ENCODE measurements at regions not wholly inside any gene's neighbourhood (a gene's known extent, or its start where the extent isn't known, plus 50 kb on each side); places are given as distances from the start of the nearest gene placed in this dataset.

DNA sequence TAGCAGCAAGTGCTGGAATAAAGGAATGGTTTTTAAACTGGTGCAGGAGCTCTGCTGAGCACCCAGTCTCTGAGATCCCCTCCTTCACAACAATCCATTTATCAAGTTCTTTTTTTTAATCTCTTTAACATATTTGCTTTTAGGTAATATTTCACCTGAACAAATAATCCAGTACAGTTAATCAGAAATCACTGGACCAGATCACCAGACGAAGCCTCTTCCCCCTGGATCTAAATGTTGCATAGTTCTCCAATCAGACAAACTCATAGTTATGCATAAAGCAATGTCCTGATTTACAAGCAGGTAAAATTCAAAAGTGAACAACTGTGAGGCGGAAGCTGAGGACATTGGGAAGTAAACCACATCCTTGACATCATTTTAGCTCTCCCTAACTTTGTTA lies 657.7 kb upstream of the RORB start:
- ChIA-PET POLR2A (no interaction called here), CTCF (no interaction called here)

DNA sequence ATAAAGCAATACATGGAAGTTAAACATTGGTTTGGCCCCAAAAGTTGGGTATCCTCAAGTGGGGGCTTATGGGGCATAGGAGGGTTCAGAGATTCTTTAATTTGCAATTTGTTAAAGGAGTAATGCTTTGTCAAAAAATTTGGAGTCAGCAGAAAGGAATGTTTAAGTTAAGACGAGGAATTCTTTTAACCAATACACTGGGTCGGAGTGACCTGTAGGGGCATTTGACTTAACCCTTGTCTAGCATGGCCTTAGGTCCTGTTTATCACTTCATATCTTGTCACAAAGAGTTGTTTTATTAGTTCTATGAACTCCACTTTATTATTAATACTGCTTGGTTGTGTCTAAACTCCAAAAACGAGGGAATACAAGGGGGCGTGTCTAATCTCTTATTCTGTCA lies 656.1 kb upstream of the RORB start:
- POLR2A ChIA-PET: no interaction called here
- CTCF ChIA-PET: no interaction called here

DNA sequence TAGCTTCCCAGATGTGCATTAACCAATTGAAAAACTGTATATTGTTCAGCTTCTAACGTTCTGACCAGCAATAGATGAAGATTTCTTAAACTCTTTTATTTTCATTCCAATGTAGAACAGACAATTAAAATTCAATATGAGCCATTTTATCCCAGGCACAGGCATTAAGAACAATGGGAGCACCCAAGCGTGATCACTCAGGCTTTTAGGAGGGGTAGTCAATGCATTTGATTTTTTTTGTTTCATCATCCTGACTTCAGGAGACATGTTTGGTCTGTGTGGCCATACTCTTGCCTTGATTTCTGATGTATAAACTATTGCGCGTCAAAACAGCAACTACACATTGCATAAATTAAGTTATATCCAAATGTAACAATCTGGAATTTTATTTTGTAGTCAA lies 653.0 kb upstream of the RORB start:
- POLR2A ChIA-PET: no interaction called here
- CTCF ChIA-PET: no interaction called here

DNA sequence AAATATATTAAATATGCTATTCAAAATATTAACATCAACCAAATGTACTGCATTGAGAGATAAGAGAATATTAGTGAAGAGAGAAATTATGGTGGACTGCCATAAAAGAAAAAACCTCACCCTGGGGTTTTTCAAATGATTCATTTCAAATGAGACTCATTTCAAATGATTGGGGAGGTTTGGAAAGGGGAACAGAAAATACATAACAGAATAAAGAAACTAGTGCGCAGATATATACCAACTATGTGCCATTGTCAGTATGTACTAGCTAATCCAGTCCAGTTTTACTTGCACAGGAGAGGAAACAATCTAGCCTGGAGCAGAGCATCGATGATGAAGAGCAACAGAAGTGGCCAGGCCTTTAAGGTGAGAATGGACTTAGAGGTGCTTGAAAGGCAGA lies 651.6 kb upstream of the RORB start:
- ChIA-PET CTCF (no interaction called here), POLR2A (no interaction called here)

DNA sequence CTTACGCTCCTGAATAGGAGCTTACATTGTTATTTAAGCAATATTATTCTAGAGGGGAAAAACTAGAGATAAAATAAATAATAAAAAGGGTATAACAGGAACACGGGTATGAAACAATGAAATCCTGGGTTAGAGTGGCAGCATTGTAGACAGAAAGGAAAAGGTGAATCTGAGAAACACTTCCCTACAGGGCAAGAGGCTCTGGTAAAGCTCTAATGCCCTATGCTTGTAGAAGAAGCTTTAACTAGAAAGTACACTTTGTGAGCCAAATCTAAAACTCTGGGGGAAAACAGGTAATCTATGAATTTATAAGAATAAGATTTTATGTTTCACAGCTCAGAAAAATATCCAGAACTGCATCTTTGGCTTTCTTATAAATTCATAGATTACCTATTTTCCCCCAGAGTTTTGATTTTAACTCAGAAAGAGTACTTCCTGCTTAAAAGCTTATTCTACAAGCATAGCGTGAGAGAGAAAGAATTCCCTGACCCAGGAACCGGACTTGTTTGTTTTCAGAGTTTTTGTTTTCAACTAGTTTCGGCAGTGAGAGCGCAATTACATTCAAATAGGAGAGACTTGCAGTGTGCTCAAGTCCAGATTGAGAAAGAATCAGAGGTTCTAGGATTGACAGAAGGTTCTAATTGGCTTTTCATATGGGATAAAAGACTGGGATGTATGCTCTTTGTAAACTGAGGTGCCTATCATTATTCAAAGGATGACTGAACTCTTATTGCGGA lies 651.0 kb upstream of the RORB start:
- CTCF ChIA-PET: no interaction called here
- POLR2A ChIA-PET: no interaction called here

DNA sequence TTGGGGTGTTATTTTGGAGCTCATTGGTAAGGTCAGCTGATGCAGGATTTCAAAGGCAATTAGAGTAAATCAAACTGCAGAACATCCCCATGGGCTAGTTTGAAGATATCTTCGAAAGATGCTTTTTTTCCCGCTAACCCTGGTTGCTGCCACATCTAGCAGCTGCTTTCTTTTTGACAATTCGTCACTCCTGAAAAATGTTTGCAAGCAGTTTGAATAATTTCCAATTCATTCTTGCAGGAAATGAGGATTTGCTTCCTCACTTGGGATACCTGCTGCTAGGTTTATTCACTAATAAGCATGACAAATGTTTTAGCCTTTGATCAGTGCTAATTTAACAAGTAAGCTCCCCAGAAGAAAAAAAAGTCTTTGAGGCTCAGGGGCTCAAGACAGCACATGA lies 649.6 kb upstream of the RORB start:
- ChIA-PET POLR2A (no interaction called here), CTCF (no interaction called here)

DNA sequence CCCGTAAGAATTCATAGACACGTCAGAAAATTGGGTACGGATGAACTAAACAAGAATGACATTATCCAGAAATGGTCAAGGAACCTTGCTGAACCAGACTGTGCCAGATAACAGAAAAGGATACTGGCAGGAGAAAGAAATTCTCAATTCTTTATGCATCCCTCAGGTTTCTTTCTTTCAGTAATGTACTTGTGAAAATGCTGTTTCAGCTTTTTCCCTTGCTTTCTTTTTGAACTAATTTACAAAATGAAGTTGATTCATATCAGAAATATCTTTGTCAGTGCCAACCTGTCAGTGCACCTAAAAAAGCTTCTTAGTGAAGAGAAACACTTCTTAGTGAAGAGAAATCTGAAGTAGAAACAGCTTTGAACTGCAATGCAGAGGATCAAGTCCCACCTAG lies 643.6 kb upstream of the RORB start:
- CTCF ChIA-PET: interaction anchor here (0.6 kb wide), 1 partner anchor 1251 kb away, joined by 6 read pairs; no protein-coding TSS in a partner anchor

DNA sequence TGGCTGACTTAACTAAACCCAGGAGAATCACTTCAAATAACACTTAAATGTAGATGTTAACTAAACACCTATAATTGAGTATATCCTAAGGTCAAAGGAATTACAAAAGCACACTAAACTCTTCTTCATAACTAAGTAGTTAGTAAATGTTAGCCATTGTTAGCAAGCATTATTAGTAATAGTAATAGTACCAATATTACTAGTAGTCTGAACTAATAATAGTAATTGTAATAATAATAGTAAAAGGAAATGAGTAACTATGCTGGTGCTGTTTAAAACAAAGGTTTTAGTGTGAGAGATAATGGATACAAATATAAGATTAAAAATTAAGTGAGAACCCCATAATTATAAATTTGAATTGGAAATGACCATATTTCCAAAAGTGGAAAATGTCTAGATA lies 641.9 kb upstream of the RORB start:
- POLR2A ChIA-PET: no interaction called here
- CTCF ChIA-PET: no interaction called here

More for the DNA sequence above, 643.6 kb upstream of the RORB start:
- POLR2A ChIA-PET: no interaction called here

DNA sequence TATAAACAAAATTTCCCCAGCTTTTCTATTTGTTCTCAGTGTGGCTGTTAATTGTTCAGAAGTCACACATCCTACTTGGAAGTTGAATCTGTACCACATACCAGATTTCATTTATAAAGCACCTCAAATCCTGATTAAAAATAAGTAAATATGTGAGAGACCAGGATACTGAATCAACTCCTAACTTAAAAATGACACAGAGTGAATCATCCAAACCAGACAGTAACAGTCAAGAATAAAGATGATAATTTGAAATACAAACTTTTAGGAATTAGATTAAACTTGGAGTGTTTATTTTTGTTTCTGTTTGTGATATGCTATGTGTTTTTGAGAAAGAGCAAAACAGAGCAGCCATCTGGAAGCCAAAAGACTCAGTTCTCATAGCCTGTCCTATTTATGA lies 633.2 kb upstream of the RORB start:
- ChIA-PET CTCF (no interaction called here), POLR2A (no interaction called here)

DNA sequence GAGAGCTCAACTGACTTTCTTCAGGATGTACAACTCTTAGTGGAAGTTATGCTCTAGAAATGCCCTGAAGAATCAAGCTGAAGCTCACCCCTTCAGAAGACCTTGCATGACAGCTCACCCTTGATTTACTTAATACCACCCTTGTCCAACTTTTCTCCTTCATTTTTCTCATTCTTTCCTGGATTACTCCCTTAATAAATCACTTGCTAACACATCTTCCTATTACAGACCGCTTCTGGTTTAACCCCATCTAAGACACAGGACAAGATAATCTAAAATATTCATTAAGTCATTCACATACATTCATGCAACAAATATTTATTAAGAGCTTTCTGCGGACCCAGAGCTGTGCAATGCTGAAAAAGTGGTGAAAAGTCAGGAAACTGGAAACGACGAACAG lies 630.7 kb upstream of the RORB start:
- CTCF ChIA-PET: no interaction called here
- POLR2A ChIA-PET: no interaction called here

DNA sequence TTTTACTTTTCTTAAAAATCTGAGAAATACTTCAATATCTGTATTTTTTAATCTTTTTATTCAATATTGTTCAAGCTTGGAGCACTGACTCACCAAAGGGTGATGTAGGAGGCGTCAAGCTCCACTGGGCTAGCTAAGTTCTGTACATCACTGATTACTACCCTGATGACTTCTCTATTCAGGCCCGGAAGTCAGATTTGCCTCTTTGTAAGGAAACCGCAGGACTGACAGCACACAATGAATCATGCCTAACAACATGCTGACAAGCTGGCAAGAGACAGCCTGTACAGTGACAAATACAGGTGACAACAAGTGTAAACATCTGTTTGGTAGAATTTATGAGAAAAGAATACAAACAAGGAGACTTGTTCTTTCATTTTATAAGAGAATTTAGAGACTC lies 627.9 kb upstream of the RORB start:
- POLR2A ChIA-PET: no interaction called here

DNA sequence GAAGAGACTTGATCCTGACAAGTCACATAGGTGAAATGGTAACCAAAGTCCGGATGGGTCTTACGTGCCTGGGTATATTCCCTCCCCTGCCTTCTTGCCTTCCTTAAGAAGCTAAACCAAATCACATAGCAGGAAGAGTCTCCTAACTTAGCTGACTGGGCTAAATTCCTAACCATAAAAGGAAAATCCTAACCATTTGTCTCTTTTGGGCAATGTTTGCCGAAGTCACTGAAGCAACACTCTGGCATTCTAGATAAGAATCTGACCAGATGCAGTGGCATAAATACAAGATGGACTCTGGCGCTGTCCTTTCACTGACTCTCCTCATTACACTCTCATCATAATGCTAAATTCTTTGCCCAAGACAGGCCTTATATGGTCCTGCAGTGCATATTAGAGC lies 625.5 kb upstream of the RORB start:
- ChIA-PET CTCF (no interaction called here), POLR2A (no interaction called here)

More for the DNA sequence above, 627.9 kb upstream of the RORB start:
- CTCF ChIA-PET: no interaction called here

DNA sequence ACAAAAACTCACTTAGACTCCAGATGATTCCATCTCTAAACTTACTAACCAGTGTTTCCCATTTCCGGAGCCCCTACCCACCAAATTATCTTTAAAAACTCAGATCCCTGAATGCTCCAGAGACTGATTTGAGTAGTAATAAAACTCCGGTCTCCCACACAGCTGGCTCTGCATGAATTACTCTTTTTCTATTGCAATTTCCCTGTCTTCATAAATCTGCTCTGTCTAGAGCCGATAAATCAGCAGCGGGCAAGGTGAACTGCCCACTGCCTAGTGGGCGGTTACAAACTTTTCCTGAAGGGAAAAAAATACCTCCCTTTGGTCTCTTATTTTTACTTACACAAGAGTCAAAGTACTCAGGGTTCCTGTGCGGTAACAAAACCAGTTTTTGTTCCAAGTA lies 624.4 kb upstream of the RORB start:
- ChIA-PET POLR2A (no interaction called here), CTCF (no interaction called here)

DNA sequence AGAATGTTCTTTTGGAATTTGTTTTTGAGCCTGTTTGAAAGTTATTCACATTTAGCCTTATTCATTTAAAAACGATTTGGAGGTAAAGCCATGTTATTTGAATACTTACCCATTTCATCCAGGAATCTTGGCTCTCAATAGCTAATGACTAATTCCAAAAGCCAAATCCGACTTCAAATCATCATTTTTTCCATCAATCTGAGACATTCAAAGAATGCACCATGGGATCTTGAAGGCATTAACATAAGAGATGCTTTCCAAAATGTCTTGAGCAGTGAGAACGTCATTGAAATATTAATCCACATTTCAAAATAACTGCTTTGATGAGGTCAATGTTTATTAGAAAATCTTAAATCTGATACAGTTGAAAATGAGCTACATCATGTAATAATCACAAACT lies 617.0 kb upstream of the RORB start:
- POLR2A ChIA-PET: no interaction called here
- CTCF ChIA-PET: no interaction called here

DNA sequence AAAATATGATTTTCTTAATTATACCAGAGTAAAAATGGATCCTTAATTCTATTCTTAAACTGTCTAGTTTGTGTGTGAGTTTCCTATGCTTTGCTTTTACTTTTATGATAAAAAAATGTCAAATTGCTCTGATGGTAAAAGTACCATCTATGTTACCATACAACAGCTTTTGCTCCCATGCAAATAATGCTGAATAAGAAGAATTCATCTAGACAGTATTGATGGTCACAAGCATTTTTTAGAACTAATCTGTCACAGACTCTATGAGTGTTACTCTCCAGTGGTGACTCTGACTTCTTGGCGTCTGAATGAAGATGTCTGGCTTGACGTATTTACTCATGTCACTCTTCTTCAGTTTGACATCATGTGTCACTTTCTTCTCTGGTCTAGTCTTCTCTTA lies 608.1 kb upstream of the RORB start:
- POLR2A ChIA-PET: no interaction called here

DNA sequence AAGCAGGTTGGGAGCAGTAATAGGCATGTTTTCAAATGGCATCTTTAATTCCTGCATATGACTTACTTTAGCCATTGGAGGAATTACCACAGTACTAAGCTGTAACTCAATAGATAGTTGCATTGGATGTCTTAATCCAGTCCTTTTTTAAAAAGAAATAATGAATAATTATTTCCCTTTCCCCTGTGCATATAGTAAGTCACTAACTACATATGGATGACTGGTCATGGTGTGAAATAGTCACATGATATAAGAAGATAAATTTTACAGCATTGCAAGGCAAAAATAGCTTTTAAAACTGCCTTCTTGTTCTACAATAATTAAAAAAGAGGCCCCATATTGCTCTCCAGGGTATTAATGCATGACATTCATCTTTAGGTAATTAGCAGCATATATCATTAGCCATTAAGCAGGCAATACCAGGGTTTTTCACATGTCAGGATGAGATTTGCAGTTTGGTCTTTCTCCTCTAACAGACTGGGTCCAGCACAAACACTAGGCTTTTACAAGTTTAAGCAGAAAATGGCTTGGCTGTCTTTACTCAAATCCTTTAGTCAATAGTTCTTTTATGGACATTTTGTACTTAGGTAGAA lies 606.4 kb upstream of the RORB start:
- ChIA-PET CTCF (no interaction called here), POLR2A (no interaction called here)

More for the DNA sequence above, 608.1 kb upstream of the RORB start:
- CTCF ChIA-PET: no interaction called here

DNA sequence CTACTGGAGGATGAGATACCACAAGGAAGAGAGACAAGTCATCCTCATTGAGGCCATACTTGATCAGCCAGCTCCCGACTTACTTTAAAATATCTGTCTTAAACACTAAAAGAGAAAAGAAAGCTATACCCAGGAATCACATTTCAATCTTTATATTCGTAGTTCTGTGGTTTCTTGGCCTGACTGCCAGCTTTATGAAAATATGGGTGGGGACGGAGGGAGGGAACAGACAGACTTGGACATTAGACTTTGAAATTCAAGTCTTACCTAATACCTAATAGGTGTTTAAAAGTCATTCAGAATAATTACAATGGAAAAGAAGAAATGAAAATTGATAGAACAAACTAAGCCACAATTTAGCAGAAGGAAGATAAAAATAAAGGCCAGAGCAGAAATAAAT lies 604.8 kb upstream of the RORB start:
- ChIA-PET POLR2A (no interaction called here), CTCF (no interaction called here)

DNA sequence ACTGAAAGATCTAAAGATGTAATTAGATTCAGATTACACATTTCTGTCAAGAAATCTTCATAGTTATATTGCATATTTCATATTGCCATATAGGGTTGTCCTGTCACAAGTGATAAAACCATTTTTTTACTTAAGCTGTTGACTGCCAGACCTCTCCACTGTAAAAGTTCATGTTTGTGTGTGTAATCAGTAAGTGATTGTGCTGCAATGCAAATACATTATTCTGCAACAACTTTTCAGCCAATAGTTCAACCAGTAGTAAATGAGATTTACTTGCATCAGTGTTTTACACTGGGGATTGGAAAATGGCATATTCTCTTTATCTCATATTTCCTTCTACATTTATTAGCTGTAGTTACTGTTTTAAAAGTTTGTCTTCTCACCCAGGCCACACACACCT lies 603.9 kb upstream of the RORB start:
- ChIA-PET CTCF (no interaction called here), POLR2A (no interaction called here)

DNA sequence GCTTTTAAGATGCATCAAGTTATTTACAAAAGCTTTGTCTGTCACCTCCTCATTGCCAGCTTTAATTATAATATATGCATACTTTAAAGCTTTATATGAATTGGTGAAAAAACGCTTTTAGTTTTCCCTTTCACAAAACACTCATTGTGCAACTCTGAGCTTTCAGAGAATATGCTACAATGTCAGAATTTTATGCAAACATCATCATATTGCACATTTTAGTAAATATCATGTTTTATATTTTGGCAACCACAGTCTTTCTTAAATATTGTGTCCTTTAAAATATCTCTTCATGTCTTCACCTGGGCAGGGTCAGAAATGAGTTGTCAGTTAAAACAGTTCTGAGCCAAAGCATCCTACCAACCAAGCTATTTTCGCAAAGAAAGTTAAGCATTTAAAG lies 601.1 kb upstream of the RORB start:
- ChIA-PET POLR2A (no interaction called here), CTCF (no interaction called here)

DNA sequence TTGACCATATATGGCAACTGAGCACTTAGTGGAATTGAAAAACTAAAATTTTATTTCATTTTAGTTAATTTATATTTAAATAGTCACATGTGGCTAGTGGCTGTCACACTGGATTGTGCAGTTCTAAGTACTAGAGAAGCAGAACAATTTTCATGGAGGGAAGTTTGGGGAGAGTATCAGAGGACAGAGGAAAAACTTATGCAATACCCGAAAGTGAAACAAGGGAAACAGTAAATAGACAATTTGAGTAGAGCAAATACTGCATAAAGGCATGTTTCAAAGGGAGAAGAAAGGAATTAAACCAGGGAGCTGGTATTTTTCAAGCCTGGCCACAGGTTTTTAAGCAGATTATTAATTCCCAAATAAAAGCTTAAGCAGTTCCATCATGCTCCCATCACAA lies 590.5 kb upstream of the RORB start:
- CTCF ChIA-PET: no interaction called here
- POLR2A ChIA-PET: no interaction called here

DNA sequence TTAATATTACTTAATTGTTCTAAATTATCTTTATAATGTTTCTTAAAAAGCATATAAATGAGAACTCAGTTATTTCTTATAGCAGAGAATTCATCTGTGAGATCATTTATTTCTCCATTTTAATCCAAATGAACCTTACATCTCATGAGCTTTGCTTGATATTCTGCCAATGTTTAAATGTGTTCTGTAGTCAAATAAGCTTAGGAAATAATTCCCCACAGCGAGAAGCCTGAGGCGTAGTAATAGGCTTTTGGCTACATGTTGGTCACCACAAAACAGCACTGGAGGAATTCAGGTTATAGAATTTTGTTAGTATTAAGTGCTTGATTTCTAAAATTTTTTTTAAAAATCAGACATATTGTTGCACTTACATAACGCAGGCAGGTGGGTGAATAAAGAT lies 585.3 kb upstream of the RORB start:
- POLR2A ChIA-PET: no interaction called here
- CTCF ChIA-PET: no interaction called here

DNA sequence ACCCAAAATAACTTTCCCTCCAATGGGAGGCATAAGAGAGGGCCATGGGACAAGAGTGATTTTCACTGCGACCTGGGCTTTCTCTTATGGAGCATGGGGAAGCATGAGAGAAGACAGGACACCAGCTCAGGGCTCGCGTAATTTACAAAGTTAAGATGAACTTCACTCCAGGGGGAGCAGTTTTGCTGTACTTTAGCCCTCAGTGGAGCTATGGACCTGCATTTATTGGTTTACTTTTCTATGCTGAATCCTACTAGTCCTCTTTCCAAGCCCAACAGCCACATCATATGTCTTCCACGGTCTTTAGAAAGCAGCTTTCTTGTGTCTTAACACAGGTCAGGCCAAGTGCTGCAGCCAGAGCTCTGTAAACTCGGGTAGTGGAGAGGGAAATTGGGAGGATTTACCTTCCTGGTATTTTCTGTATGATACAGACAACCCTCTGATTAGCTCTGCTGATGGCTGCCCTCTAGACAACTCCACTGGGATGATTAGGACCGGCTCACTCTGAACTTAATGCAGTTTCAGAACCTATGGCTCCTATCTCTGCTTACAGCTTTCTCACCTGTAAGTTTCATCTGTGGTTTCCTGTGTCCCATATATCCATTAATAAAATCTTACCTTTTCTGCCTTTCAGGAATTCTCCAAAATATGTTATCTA lies 581.0 kb upstream of the RORB start:
- ChIA-PET POLR2A (no interaction called here), CTCF (no interaction called here)

All from activated CD8-positive, alpha-beta memory T cell treated with anti-CD3 and anti-CD28 coated beads for 36 hours (primary cell).